Immature natural killer cell (primary cell): ENCODE measurements at regions not wholly inside any gene's neighbourhood (a gene's known extent, or its start where the extent isn't known, plus 50 kb on each side); places are given as distances from the start of the nearest gene placed in this dataset.

Source experiments
- DNase-seq, 3 donors: peaks; one replicate each; pipeline ENCODE4 v3.0.0; 2022; ENCODE audit warnings: mixed read lengths in 1 of 3
- H3K27ac Mint-ChIP-seq, 6 donors: one replicate each; pipeline ENCODE4 v1.8.0; 2020; ENCODE audit warnings: mixed read lengths in 6 of 6, mild to moderate bottlenecking in 5 of 6, inconsistent platforms in 4 of 6, moderate library complexity in 3 of 6
- H3K27me3 Mint-ChIP-seq, 3 donors: one replicate each; pipeline ENCODE4 v1.8.0; 2020 to 2021; ENCODE audit warnings: low read depth in 3 of 3, mild to moderate bottlenecking in 3 of 3, mixed read lengths in 3 of 3, moderate library complexity in 3 of 3, inconsistent platforms in 1 of 3
- H3K36me3 Mint-ChIP-seq, 3 donors: one replicate each; pipeline ENCODE4 v1.8.0; 2020; ENCODE audit warnings: mixed read lengths in 3 of 3, inconsistent platforms in 2 of 3, mild to moderate bottlenecking in 2 of 3
- H3K4me1 Mint-ChIP-seq, 2 donors: one replicate each; pipeline ENCODE4 v1.8.0; 2020; ENCODE audit warnings: inconsistent platforms in 2 of 2, mild to moderate bottlenecking in 2 of 2, mixed read lengths in 2 of 2, moderate library complexity in 1 of 2
- H3K4me3 Mint-ChIP-seq, 5 donors: one replicate each; pipeline ENCODE4 v1.8.0; 2020; ENCODE audit warnings: mild to moderate bottlenecking in 5 of 5, mixed read lengths in 5 of 5, inconsistent platforms in 3 of 5, moderate library complexity in 3 of 5
- H3K9me3 Mint-ChIP-seq, 6 donors: one replicate each; pipeline ENCODE4 v1.8.0; 2020; ENCODE audit warnings: mild to moderate bottlenecking in 6 of 6, mixed read lengths in 6 of 6, inconsistent platforms in 4 of 6, moderate library complexity in 3 of 6

DNA sequence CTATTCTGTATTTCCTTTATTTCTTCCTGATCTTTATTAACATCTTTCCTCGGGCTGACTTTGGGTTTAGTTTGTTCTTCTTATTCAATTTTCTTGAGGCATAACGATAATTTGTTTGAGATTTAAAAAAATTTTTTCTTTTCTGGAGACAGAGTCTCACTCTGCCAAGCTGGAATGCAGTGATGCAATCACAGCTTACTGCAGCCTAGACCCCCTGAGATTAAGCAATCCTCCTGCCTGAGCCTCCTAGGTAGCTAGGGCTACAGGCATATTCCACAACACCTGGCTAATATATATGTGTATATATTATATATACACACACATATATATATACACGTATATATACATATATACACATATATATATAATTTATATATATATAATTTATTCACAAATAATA is 540.2 kb downstream of the NXPH1 start:
- Mint-ChIP-seq H3K9me3 (peaks cover 0 to 46% (median 17%) of the 10 kb centered on the region in 6 donors), H3K27ac (no peak overlapping the region), H3K4me1 (no peaks in the 10 kb centered on the region), H3K36me3 (no peaks in the 10 kb centered on the region), H3K4me3 (no peak overlapping the region), H3K27me3 (no peaks in the 10 kb centered on the region)
- DNase-seq, result no peak

GRCh38 chr7:8975681-8976080 is 542.3 kb downstream of the NXPH1 start:
- Mint-ChIP-seq H3K9me3 (peaks cover 0 to 47% (median 17%) of the 10 kb centered on the region in 6 donors), H3K36me3 (no peaks in the 10 kb centered on the region), H3K4me3 (no peak overlapping the region), H3K27ac (no peak overlapping the region), H3K27me3 (peaks cover 0 to 2% (median 0%) of the 10 kb centered on the region in 3 donors), H3K4me1 (no peaks in the 10 kb centered on the region)
- no peak for DNase-seq

GRCh38 chr7:8982338-8982992 is 549.1 kb downstream of the NXPH1 start:
- Mint-ChIP-seq H3K27ac (no peak overlapping the region), H3K27me3 (peaks cover 0 to 2% (median 1%) of the 10 kb centered on the region in 3 donors), H3K4me3 (no peak overlapping the region), H3K9me3 (peaks cover 2 to 39% (median 16%) of the 10 kb centered on the region in 6 donors), H3K4me1 (no peaks in the 10 kb centered on the region), H3K36me3 (no peaks in the 10 kb centered on the region)
- DNase-seq, result no peak

DNA sequence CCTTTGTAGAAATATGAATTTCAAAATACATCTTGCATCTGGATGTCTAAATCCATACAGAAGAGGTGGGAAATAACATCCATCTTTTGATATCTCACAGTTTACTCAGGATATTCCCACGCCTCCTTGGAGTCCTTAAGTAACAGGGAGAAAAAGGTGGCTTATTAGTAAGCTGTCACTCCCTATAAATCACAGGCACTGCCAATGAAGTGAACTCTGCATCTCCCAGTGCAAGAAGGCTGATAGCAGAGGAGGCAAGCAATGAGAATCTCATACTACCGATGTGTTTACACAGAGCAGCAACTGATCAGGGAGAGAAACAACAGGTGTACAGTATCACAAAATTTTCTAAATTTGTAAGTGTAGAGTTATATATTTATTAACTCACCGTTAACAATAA is 551.8 kb downstream of the NXPH1 start:
- H3K4me3 Mint-ChIP-seq, result no peak overlapping the region
- DNase-seq, result no peak
- H3K9me3 Mint-ChIP-seq, result peaks cover 3 to 23% (median 14%) of the 10 kb centered on the region in 6 donors
- H3K4me1 Mint-ChIP-seq, result no peaks in the 10 kb centered on the region
- peaks cover 0 to 1% (median 0%) of the 10 kb centered on the region in 3 donors for H3K27me3 Mint-ChIP-seq
- H3K36me3 Mint-ChIP-seq, result no peaks in the 10 kb centered on the region
- H3K27ac Mint-ChIP-seq, result no peak overlapping the region

DNA sequence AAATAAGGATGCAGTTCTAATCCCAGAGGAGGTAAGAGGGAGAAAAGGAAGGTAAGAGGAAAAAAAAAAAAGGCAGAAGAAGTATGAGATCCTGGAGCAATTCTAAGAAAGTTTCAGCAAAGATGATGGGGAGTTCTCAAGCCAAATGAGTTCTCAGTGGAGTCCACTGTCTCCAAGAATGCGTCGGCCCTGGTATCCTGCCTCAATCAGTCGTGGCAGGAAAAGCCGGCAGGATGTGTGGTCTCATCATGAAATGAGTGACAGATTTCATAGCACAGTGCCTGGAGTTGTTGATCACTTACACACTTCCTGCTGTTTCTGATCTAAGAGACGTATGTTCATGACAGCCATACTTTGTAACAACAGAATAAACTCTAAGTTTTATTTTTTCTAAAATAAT is 554.9 kb downstream of the NXPH1 start:
- no peak overlapping the region for H3K27ac Mint-ChIP-seq
- peaks cover 0 to 1% (median 0%) of the 10 kb centered on the region in 3 donors for H3K27me3 Mint-ChIP-seq
- H3K9me3 Mint-ChIP-seq, result peaks cover 6 to 24% (median 13%) of the 10 kb centered on the region in 6 donors

GRCh38 chr7:8991159-8991558 is 557.8 kb downstream of the NXPH1 start:
- no peaks in the 10 kb centered on the region for H3K27me3 Mint-ChIP-seq
- no peaks in the 10 kb centered on the region for H3K36me3 Mint-ChIP-seq
- DNase-seq, result no peak
- no peak overlapping the region for H3K4me3 Mint-ChIP-seq
- peaks cover 7 to 38% (median 16%) of the 10 kb centered on the region in 6 donors for H3K9me3 Mint-ChIP-seq
- no peaks in the 10 kb centered on the region for H3K4me1 Mint-ChIP-seq
- H3K27ac Mint-ChIP-seq, result no peak overlapping the region

More for the DNA sequence above, 554.9 kb downstream of the NXPH1 start:
- Mint-ChIP-seq H3K4me3 (no peak overlapping the region), H3K4me1 (no peaks in the 10 kb centered on the region), H3K36me3 (no peaks in the 10 kb centered on the region)
- no peak for DNase-seq

GRCh38 chr7:8998762-8999161 is 565.4 kb downstream of the NXPH1 start:
- no peak overlapping the region for H3K27ac Mint-ChIP-seq
- H3K9me3 Mint-ChIP-seq, result peaks cover 3 to 37% (median 14%) of the 10 kb centered on the region in 6 donors
- DNase-seq, result no peak
- no peak overlapping the region for H3K4me3 Mint-ChIP-seq
- no peaks in the 10 kb centered on the region for H3K4me1 Mint-ChIP-seq
- no peaks in the 10 kb centered on the region for H3K27me3 Mint-ChIP-seq
- peaks cover 0 to under 1% (median 0%) of the 10 kb centered on the region in 3 donors for H3K36me3 Mint-ChIP-seq

- no peaks in the 10 kb centered on the region for H3K4me1 Mint-ChIP-seq
- peaks cover 9 to 51% (median 22%) of the 10 kb centered on the region in 6 donors for H3K9me3 Mint-ChIP-seq
- DNase-seq, result no peak
These were observed 580.5 kb downstream of the NXPH1 start for GRCh38 chr7:9013940-9014339.

GRCh38 chr7:9017286-9017685 is 583.9 kb downstream of the NXPH1 start:
- Mint-ChIP-seq H3K9me3 (peaks cover 11 to 41% (median 25%) of the 10 kb centered on the region in 6 donors), H3K27ac (no peak overlapping the region), H3K4me3 (no peak overlapping the region), H3K4me1 (no peaks in the 10 kb centered on the region), H3K36me3 (no peaks in the 10 kb centered on the region), H3K27me3 (peaks cover 0 to 2% (median 0%) of the 10 kb centered on the region in 3 donors)
- no peak for DNase-seq

More at GRCh38 chr7:9013940-9014339, 580.5 kb downstream of the NXPH1 start:
- Mint-ChIP-seq H3K4me3 (no peak overlapping the region), H3K27ac (no peak overlapping the region), H3K27me3 (no peaks in the 10 kb centered on the region), H3K36me3 (peaks cover 0 to 3% (median 0%) of the 10 kb centered on the region in 3 donors)

- Mint-ChIP-seq H3K27me3 (peaks cover 0 to 2% (median 0%) of the 10 kb centered on the region in 3 donors), H3K36me3 (no peaks in the 10 kb centered on the region), H3K4me1 (no peaks in the 10 kb centered on the region), H3K27ac (no peak overlapping the region), H3K4me3 (no peak overlapping the region), H3K9me3 (peaks cover 5 to 44% (median 33%) of the 10 kb centered on the region in 6 donors)
- DNase-seq, result no peak
These were observed 589.0 kb downstream of the NXPH1 start for GRCh38 chr7:9022456-9022855.

- no peaks in the 10 kb centered on the region for H3K36me3 Mint-ChIP-seq
- no peak for DNase-seq
- peaks cover 4 to 53% (median 35%) of the 10 kb centered on the region in 6 donors for H3K9me3 Mint-ChIP-seq
- peaks cover 0 to 2% (median 0%) of the 10 kb centered on the region in 3 donors for H3K27me3 Mint-ChIP-seq
- no peak overlapping the region for H3K27ac Mint-ChIP-seq
- H3K4me3 Mint-ChIP-seq, result no peak overlapping the region
- H3K4me1 Mint-ChIP-seq, result no peaks in the 10 kb centered on the region
These were observed 590.4 kb downstream of the NXPH1 start for GRCh38 chr7:9023675-9024294.

DNA sequence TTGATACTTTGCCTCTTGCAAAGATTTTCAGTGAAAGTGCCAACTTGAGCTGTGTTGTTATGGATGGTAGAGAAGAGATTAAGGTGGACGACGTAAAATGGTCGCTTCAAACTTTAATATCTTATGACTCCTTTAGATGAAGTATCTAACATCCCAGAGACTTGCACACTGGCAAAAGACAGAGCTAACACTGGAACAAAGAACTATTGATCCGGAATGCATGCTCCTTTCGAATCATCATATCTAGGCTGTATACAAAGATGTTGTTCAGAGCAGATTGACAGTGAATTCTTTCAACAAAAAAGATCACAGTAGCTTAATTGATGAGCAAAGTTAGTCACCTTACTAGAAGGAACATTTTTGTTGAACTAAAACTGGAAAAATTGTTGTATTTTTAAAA is 592.7 kb downstream of the NXPH1 start:
- DNase-seq, result no peak
- H3K4me3 Mint-ChIP-seq, result no peak overlapping the region
- H3K4me1 Mint-ChIP-seq, result no peaks in the 10 kb centered on the region
- H3K36me3 Mint-ChIP-seq, result no peaks in the 10 kb centered on the region
- peaks cover 2 to 55% (median 36%) of the 10 kb centered on the region in 6 donors for H3K9me3 Mint-ChIP-seq
- no peaks in the 10 kb centered on the region for H3K27me3 Mint-ChIP-seq
- no peak overlapping the region for H3K27ac Mint-ChIP-seq

- H3K27ac Mint-ChIP-seq, result no peak overlapping the region
- H3K36me3 Mint-ChIP-seq, result no peaks in the 10 kb centered on the region
- H3K4me1 Mint-ChIP-seq, result no peaks in the 10 kb centered on the region
- DNase-seq, result no peak
- H3K4me3 Mint-ChIP-seq, result no peak overlapping the region
- H3K9me3 Mint-ChIP-seq, result peaks cover 6 to 53% (median 32%) of the 10 kb centered on the region in 6 donors
- H3K27me3 Mint-ChIP-seq, result no peaks in the 10 kb centered on the region
These were observed 594.6 kb downstream of the NXPH1 start for GRCh38 chr7:9028012-9028411.

DNA sequence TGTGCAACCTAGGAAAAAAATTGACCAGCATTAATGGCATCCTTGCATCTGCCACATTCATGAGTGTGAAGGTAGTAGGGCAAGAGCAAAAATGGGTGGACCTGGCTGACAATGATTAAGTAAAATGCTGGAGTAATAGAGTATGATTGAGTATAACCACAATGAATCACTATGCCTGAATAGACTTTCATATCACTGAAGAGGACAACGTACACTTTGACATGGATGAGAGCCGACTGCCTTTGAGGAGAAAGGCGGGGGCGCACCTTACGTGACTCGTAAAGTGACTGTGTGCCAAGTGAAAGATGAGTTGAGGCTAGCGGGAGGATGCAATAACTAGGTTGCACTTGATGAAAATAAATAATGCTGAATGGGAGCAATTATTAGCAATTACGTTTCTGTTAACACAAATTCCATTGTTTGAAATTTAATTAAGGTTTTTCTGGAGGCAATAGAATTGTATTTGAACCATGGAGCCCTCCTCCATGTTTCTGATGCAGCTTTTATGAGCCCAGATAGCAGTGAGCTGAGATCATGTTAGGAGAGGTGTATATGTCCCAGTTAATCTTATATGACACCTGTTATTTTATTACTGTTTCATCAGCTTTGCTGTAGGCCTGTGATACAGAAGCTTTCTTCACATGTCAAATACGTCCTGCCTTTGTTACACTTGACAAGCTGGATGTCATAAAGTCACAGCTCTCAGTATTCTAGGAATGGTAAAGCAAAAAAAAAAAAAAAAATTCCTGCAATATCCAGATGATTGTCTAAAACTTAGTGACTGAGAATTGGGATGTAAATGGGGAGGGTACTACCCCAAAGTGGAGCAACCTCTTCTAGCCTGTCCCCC is 596.5 kb downstream of the NXPH1 start:
- no peaks in the 10 kb centered on the region for H3K4me1 Mint-ChIP-seq
- no peak for DNase-seq
- no peak overlapping the region for H3K4me3 Mint-ChIP-seq
- H3K36me3 Mint-ChIP-seq, result no peaks in the 10 kb centered on the region
- H3K9me3 Mint-ChIP-seq, result peaks cover 6 to 46% (median 29%) of the 10 kb centered on the region in 6 donors
- no peak overlapping the region for H3K27ac Mint-ChIP-seq
- no peaks in the 10 kb centered on the region for H3K27me3 Mint-ChIP-seq
